HCT116 (cell line): ENCODE measurements at regions not wholly inside any gene's neighbourhood (a gene's known extent, or its start where the extent isn't known, plus 50 kb on each side); places are given as distances from the start of the nearest gene placed in this dataset.

Experiments used
- ATAC-seq: fragments of 200-7000 bp; cut with Tn5 transposase; 2 replicates; pipeline ENCODE4 v1.9.1; 2020; ENCODE audit warnings: mild to moderate bottlenecking, moderate library complexity
- BruUV-seq: library from RNA; stranded (reverse); fragments of 400-500 nt; replicated peaks from 2 replicates; lab custom pipeline; 2021; lab: Mats Ljungman, UMichigan
- CTCF ChIA-PET: fragments of 300-600 bp; sonication (Branson Sonifier 250); formaldehyde crosslinking; loops from one replicate; lab custom pipeline; 2021; ENCODE audit warnings: antibody characterized with exemption; lab: Charles Lee
- POLR2A ChIA-PET: fragments of 300-600, 350-600 bp; sonication (Branson Sonifier 250); formaldehyde crosslinking; loops from one replicate; lab custom pipeline; 2021; ENCODE audit warnings: antibody characterized with exemption; lab: Charles Lee
- RAD21 ChIA-PET, 2 experiments: fragments of 300-600 bp; sonication (Branson Sonifier 250); formaldehyde crosslinking; loops; one replicate each; lab custom pipeline; 2023; ENCODE audit warnings: low total read pairs in 2 of 2; ENCODE audit not compliant: uncharacterized antibody in 2 of 2, unreplicated experiment in 2 of 2, low non-redundant PET in 1 of 2; lab: Charles Lee
- DNase-seq: peaks from one replicate; pipeline ENCODE4 v3.0.0-alpha.2; 2010; ENCODE audit warnings: low read depth, low spot score
- H2AFZ ChIP-seq: fragments of 200-600 bp; shearing (Covaris generic), sonication (generic); 2 replicates; pipeline ENCODE4 v1.6.1; 2017; ENCODE audit warnings: low read depth, mixed run types, mixed read lengths, antibody characterized with exemption, low read length; ENCODE audit not compliant: poor library complexity, severe bottlenecking
- H3K27ac ChIP-seq: 2 replicates; pipeline ENCODE4 v1.5.1; 2012; ENCODE audit warnings: low read depth, low read length
- H3K27me3 ChIP-seq: fragments of 200-600 bp; sonication (generic); 2 replicates; pipeline ENCODE4 v1.6.1; 2016; ENCODE audit warnings: mixed run types, low read length, mixed read lengths; ENCODE audit not compliant: insufficient read depth
- H3K36me3 ChIP-seq, 2 experiments: fragments of 200-500 bp in 1 of 2; fragments of 200-600 bp in 1 of 2; sonication (Bioruptor generic) in 1 of 2; sonication (generic) in 1 of 2; 2 replicates each; pipeline versions ENCODE4 v1.5.1 to v1.6.1; 2014 to 2016; ENCODE audit warnings: low read length in 2 of 2, inconsistent platforms in 1 of 2, mixed read lengths in 1 of 2, mixed run types in 1 of 2; ENCODE audit not compliant: insufficient read depth in 2 of 2, control insufficient read depth in 1 of 2
- H3K4me1 ChIP-seq, 2 experiments: fragments of 200-600 bp in 1 of 2; sonication (generic) in 1 of 2; 2 replicates each; pipeline versions ENCODE4 v1.5.1 to v1.6.1; 2012 to 2017; ENCODE audit warnings: low read length in 2 of 2, inconsistent platforms in 1 of 2, mild to moderate bottlenecking in 1 of 2, mixed read lengths in 1 of 2, mixed run types in 1 of 2, moderate library complexity in 1 of 2; ENCODE audit not compliant: insufficient read depth in 2 of 2, control insufficient read depth in 1 of 2
- H3K4me2 ChIP-seq: fragments of 200-600 bp; sonication (generic); 2 replicates; pipeline ENCODE4 v1.6.1; 2017; ENCODE audit warnings: mixed run types, low read length, mixed read lengths
- H3K4me3 ChIP-seq, 2 experiments: fragments of 200-600 bp in 1 of 2; sonication (generic) in 1 of 2; replicated peaks in 1 of 2; 2 replicates each; pipeline ENCODE4 v1.5.1; 2011 to 2016; ENCODE audit warnings: low read length in 2 of 2, control low read depth in 1 of 2, low read depth in 1 of 2, mild to moderate bottlenecking in 1 of 2, mixed read lengths in 1 of 2, mixed run types in 1 of 2
- H3K79me2 ChIP-seq: fragments of 200-600 bp; sonication (generic); 2 replicates; pipeline ENCODE4 v1.6.1; 2017; ENCODE audit warnings: mild to moderate bottlenecking, mixed run types, low read length, moderate library complexity, mixed read lengths; ENCODE audit not compliant: insufficient read depth
- H3K9ac ChIP-seq: fragments of 200-600 bp; sonication (generic); 2 replicates; pipeline ENCODE4 v1.6.1; 2016; ENCODE audit warnings: low read length, mixed read lengths
- H3K9me2 ChIP-seq: fragments of 200-600 bp; sonication (generic), shearing (Covaris generic); 2 replicates; pipeline ENCODE4 v1.6.1; 2017; ENCODE audit warnings: mixed run types, mild to moderate bottlenecking, moderate library complexity; ENCODE audit not compliant: insufficient read depth
- H3K9me3 ChIP-seq, 2 experiments: fragments of 200-500 bp in 1 of 2; fragments of 200-600 bp in 1 of 2; sonication (Bioruptor generic) in 1 of 2; sonication (generic) in 1 of 2; 2 replicates each; pipeline ENCODE4 v1.6.1; 2014 to 2017; ENCODE audit warnings: low read length in 2 of 2, mixed read lengths in 2 of 2, inconsistent platforms in 1 of 2, low read depth in 1 of 2, mild to moderate bottlenecking in 1 of 2, mixed run types in 1 of 2, moderate library complexity in 1 of 2; ENCODE audit not compliant: control insufficient read depth in 1 of 2, insufficient read depth in 1 of 2
- H4K20me1 ChIP-seq: fragments of 200-600 bp; sonication (generic), shearing (Covaris generic); 2 replicates; pipeline ENCODE4 v1.6.1; 2017; ENCODE audit warnings: mixed run types, mild to moderate bottlenecking, moderate library complexity; ENCODE audit not compliant: insufficient read depth
- ATF3 ChIP-seq: IDR thresholded peaks from 2 replicates; pipeline ENCODE4 v1.6.1; 2012
- CBX3 ChIP-seq: IDR thresholded peaks from 2 replicates; pipeline ENCODE4 v1.6.1; 2012; ENCODE audit warnings: low read depth
- CTCF ChIP-seq, 3 experiments: fragments of 200-600 bp in 1 of 3; sonication (generic) in 1 of 3; IDR thresholded peaks in 2 of 3; conservative IDR thresholded peaks in 1 of 3; 2 replicates each; pipeline ENCODE4 v1.5.1; 2012 to 2017; ENCODE audit warnings: low read depth in 2 of 3, low read length in 2 of 3, antibody characterized with exemption in 1 of 3, borderline replicate concordance in 1 of 3, control low read depth in 1 of 3, mild to moderate bottlenecking in 1 of 3, mixed read lengths in 1 of 3, mixed run types in 1 of 3, moderate library complexity in 1 of 3; ENCODE audit not compliant: insufficient read depth in 1 of 3
- EGR1 ChIP-seq: IDR thresholded peaks from 2 replicates; pipeline ENCODE4 v1.6.1; 2012; ENCODE audit warnings: low read depth
- EZH2 ChIP-seq: fragments of 200-600 bp; sonication (generic); IDR thresholded peaks from 2 replicates; pipeline ENCODE4 v1.6.1; 2017; ENCODE audit warnings: antibody characterized with exemption, mixed run types
- EZH2phosphoT487 ChIP-seq: fragments of 200-600 bp; IDR thresholded peaks from 2 replicates; pipeline ENCODE4 v1.6.1; 2018; ENCODE audit warnings: antibody characterized with exemption, borderline replicate concordance
- FOSL1 ChIP-seq: IDR thresholded peaks from 2 replicates; pipeline ENCODE4 v1.6.1; 2012; ENCODE audit warnings: low read depth
- JUND ChIP-seq: IDR thresholded peaks from 2 replicates; pipeline ENCODE4 v1.6.1; 2012
- MAX ChIP-seq: IDR thresholded peaks from 2 replicates; pipeline ENCODE4 v1.6.1; 2012
- POLR2A ChIP-seq: IDR thresholded peaks from 2 replicates; pipeline ENCODE4 v1.7.0; 2011; ENCODE audit warnings: borderline replicate concordance; ENCODE audit not compliant: insufficient read depth, insufficient read length; ENCODE audit errors: extremely low read depth
- POLR2AphosphoS5 ChIP-seq: IDR thresholded peaks from 2 replicates; pipeline ENCODE4 v1.6.1; 2011; ENCODE audit warnings: mild to moderate bottlenecking, low read depth, low read length, moderate library complexity
- RAD21 ChIP-seq: IDR thresholded peaks from 2 replicates; pipeline ENCODE4 v1.6.1; 2012; ENCODE audit warnings: low read depth, mild to moderate bottlenecking
- REST ChIP-seq: IDR thresholded peaks from 2 replicates; pipeline ENCODE4 v1.6.1; 2012; ENCODE audit warnings: low read depth
- SP1 ChIP-seq: IDR thresholded peaks from 2 replicates; pipeline ENCODE4 v1.6.1; 2012; ENCODE audit warnings: low read depth
- SRF ChIP-seq: IDR thresholded peaks from 2 replicates; pipeline ENCODE4 v1.6.1; 2012; ENCODE audit warnings: low read depth
- TCF7L2 ChIP-seq: IDR thresholded peaks from 2 replicates; pipeline ENCODE4 v1.7.0; 2011; ENCODE audit warnings: borderline replicate concordance, inconsistent platforms; ENCODE audit not compliant: insufficient read depth, insufficient read length; ENCODE audit errors: extremely low read depth
- YY1 ChIP-seq: IDR thresholded peaks from 2 replicates; pipeline ENCODE4 v1.6.1; 2011; ENCODE audit warnings: low read length, low read depth, moderate library complexity, mild to moderate bottlenecking; ENCODE audit not compliant: insufficient replicate concordance; ENCODE audit errors: extremely low read depth
- intact Hi-C: fragments of 100-400 bp; cut with micrococcal nuclease; formaldehyde crosslinking; loops from 2 replicates; pipeline ENCODE4 v1.10.0; 2022

GRCh38 chr5:143757116-143757515 lies 54.8 kb upstream of the HMHB1 start (continued):
- TF ChIP-seq CTCF (IDR thresholded peaks at IDR 0.05 in 2 of 3, conservative IDR thresholded peaks at IDR 0.05 in 1 of 3; ENCODE audit: borderline replicate concordance in 1 of 3, insufficient read depth in 1 of 3, low read depth in 2 of 3, low read length in 2 of 3) (no peak), EGR1 (no peak), TCF7L2 (no peak), CBX3 (no peak), JUND (no peak)

GRCh38 chr5:143755966-143756365 lies 56.0 kb upstream of the HMHB1 start:
- ATAC-seq = no peak
- ChIA-PET POLR2A (no interaction called here), CTCF (no interaction called here), RAD21 (no interaction called here)
- TF ChIP-seq SRF (no peak), EGR1 (no peak), POLR2A (no peak), REST (no peak), SP1 (no peak), MAX (no peak), RAD21 (no peak), FOSL1 (no peak), ATF3 (no peak), POLR2AphosphoS5 (no peak), EZH2 (no peak), YY1 (no peak), EZH2phosphoT487 (no peak)
- H3K27me3 ChIP-seq = no peaks in the 10 kb centered on the region
- no peaks in the 10 kb centered on the region for H3K9me3 ChIP-seq
- no peak overlapping the region for H3K4me3 ChIP-seq
- H3K9me2 ChIP-seq = no peaks in the 10 kb centered on the region
- H4K20me1 ChIP-seq = no peaks in the 10 kb centered on the region
- intact Hi-C loops = no loop called here
- no peak overlapping the region for H3K9ac ChIP-seq
- H3K4me1 ChIP-seq = no peaks in the 10 kb centered on the region
- no peak overlapping the region for H2AFZ ChIP-seq
- BruUV-seq = no TSS peak
- no peak overlapping the region for H3K27ac ChIP-seq
- DNase-seq = no peak
- no peak overlapping the region for H3K4me2 ChIP-seq
- no peaks in the 10 kb centered on the region for H3K36me3 ChIP-seq
- H3K79me2 ChIP-seq = no peaks in the 10 kb centered on the region
